ENCODE measurements at regions not wholly inside any gene's neighbourhood (a gene's known extent, or its start where the extent isn't known, plus 50 kb on each side); places are given as distances from the start of the nearest gene placed in this dataset.

GRCh38 chr3:159922193-159922840, 66.3 kb upstream of the IL12A start:
- no peak for DNase-seq

GRCh38 chr3:159922861-159923312, 65.7 kb upstream of the IL12A start:
- no peak for DNase-seq

GRCh38 chr3:159923336-159923735, 65.3 kb upstream of the IL12A start:
- DNase-seq = no peak

GRCh38 chr3:159923956-159924355, 64.7 kb upstream of the IL12A start:
- no peak for DNase-seq

DNA sequence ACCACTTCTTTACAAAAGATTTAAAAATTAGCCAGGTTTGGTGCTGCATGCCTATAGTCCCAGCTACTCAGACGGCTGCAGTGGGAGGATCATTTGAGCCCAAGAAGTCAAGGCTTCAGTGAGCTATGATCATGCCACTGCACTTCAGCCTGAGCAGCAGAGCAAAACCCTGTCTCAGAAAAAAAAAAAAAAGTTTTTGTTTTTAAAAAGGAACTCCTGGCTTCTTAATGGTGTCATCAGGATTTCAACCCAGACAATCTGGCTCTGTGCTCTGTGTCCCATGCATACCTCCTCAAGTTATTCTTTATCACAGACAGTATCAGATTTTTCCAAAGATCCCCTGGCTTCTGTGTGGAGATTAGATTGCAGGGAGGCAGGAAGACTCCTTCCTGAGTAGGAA, 64.2 kb upstream of the IL12A start:
- DNase-seq = no peak

DNA sequence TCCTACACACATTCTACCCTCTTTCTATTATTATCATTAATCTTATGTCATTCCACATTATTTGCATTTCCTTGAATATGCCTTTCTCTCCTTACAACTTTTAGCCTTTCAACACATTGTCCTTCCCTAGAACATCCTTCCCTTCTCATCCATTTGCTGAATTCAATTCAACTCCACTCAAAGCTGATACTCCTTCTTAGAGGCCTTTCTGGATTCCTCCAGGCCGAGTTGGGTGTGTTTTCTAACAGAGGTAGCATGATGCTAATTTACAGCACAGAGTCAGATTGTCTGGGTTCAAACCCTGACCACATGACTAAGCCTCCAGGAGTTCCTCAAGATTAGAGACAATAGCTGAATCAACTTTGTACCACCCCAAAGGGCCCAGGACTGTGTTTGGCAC, 63.4 kb upstream of the IL12A start:
- DNase-seq = no peak

DNA sequence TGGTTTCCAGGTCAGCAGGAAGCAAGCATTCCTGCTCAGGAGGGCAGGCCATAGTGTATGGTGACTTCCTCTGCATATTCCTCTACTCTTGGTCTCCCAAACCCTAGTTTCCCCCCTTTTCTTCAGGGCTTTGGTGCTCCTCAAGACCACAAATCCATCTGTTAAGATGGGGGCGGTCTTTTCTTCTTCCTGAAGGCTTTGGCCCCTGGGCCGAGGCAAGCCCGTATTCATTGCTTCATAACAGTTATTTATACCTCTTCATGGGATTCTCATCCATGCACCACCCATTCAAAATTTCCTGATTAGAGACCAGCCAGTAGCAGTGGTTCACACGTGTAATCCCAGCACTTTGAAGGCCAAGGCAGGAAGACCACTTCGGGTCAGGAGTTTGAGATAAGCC, 62.1 kb upstream of the IL12A start:
- DNase-seq = no peak

DNA sequence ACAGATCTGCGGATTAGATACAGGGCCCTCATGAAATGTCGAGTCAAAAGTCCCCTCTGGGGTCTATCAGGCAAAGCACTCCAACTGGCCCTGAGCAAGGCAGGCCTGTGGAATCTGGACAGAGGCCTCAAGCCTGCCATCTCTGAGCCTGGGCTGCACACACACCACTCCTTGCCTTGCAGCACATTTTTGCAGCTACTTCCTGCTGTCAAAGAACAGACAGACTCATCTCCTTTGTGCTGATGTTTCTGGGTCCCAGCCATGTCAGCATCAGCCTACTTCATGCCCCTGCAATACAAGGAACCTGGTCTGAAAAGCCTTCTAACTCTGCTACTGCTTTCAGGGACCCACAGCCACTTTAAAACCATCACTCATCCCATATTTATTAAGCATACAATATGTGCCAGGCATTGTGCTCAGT, 60.6 kb upstream of the IL12A start:
- no peak for DNase-seq

DNA sequence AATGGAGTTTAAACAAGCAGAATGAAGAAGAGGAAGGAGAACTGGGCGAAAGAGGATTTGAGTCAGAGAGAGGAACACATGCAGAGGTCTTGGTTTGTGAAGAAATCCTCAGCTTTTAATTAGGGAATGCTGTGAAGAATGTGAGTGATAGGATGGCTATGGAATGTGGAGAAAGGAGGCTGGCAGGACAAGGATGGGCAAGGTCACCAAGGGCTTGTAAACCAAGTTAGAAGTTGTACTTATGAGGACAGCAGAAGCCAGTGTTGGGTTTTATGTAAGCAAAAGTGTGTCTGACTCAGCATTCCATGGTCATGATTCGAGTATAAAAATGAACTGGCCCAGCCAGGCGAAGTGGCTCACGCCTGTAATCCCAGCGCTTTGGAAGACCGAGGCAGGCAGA, 60.0 kb upstream of the IL12A start:
- DNase-seq = no peak

GRCh38 chr3:159929171-159930141, 59.2 kb upstream of the IL12A start:
- peak; percentile 19 for DNase-seq

DNA sequence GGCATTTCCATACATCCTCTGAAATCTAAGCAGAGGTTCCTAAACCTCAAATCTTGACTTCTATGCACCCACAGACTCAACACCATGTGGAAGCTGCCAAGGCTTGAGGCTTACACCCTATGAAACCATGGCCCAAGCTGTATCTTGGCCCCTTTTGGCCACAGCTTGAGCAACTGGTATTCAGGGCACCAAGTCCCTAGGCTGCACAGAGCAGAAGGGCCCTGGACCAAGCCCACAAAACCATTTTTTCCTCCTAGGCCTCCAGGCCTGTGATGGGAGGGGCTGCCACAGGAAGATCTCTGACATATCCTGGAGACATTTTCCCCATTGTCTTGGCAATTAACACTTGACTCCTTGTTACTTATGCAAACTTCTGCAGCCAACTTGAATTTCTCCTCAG, 54.4 kb upstream of the IL12A start:
- no peak for DNase-seq

DNA sequence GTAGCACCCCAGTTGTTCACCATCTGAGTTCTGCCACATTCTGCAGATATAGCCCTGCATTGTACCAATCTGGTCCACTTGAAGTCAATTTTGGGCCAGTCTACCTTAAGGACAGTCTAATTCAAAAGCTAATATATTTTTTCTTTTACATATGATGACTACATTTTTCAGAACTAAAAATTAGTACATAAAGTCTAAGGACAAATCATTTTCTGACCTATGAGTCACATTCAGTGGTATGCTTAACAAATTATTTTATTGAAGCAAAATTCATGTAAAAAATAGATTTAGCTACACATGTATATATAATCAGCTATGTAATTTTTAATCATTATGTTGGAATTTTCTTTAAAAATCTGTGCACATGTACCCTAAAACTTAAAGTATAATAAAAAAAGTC, 52.1 kb upstream of the IL12A start:
- no peak for DNase-seq

DNA sequence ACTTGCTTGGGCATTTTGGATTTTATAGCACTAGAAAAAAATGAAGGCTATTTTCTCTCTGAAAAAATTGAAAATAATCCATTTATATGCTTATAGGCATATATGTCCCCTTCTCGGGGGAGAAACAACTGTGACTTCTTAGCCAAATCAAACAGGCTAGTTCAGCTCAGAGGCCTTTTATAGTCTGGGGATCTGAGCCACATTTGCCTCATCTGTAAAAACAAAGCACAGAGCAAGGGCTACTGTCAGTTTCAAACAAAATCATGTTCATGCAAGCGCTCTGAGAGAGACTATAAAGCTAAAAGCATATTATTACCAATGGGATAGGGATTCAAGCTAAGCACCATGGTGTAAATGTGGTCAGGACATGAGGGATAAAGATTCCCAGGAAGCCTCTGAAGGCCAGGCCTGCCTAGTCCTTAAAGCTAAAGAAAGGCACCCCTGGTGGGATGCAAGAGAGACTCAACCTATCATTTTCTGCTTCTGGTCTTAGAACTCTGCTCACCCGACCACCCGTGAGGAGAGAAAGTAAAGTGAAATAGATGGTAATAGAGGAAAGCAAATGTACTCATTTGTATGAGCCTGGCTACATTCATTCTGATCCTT, 51.0 kb upstream of the IL12A start:
- DNase-seq = no peak

- DNase-seq = no peak
Measured at GRCh38 chr3:159938714-159939113, 49.9 kb upstream of the IL12A start.

Measured in midbrain (tissue), 1 donor.